Kidney (tissue), 13 donors: ENCODE measurements at regions not wholly inside any gene's neighbourhood (a gene's known extent, or its start where the extent isn't known, plus 50 kb on each side); places are given as distances from the start of the nearest gene placed in this dataset.

Source experiments
- DNase-seq, 5 donors: peaks; one replicate each; pipeline ENCODE4 v3.0.0-alpha.2; 2013 to 2020
- FAIRE-seq: peaks from 2 replicates; lab custom pipeline; 2012; peaks lifted over from hg19 to GRCh38; lab: Jason Lieb, UNC
- H3K27ac ChIP-seq, 2 donors: one replicate each; pipeline ENCODE4 v1.7.0; 2013; ENCODE audit warnings: low read depth in 2 of 2, low read length in 2 of 2, inconsistent platforms in 1 of 2
- H3K27me3 ChIP-seq: one replicate; pipeline ENCODE4 v1.7.1; 2013; ENCODE audit warnings: low read length, inconsistent platforms; ENCODE audit not compliant: control insufficient read depth, insufficient read depth
- H3K36me3 ChIP-seq, 3 donors: one replicate each; pipeline versions ENCODE4 v1.7.0 to v1.7.1; 2013; ENCODE audit warnings: low read length in 3 of 3, control low read depth in 1 of 3, inconsistent platforms in 1 of 3; ENCODE audit not compliant: insufficient read depth in 3 of 3, control insufficient read depth in 2 of 3
- H3K4me1 ChIP-seq, 3 donors: one replicate each; pipeline versions ENCODE4 v1.7.0 to v1.7.1; 2013; ENCODE audit warnings: low read length in 3 of 3, inconsistent platforms in 1 of 3, low read depth in 1 of 3; ENCODE audit not compliant: control insufficient read depth in 2 of 3, insufficient read depth in 2 of 3
- H3K4me3 ChIP-seq, 3 donors: one replicate each; pipeline versions ENCODE4 v1.7.0 to v1.8.1; 2013; ENCODE audit warnings: low read length in 3 of 3, control low read depth in 1 of 3, inconsistent platforms in 1 of 3
- H3K9ac ChIP-seq, 3 donors: one replicate each; pipeline versions ENCODE4 v1.7.0 to v1.7.1; 2013; ENCODE audit warnings: low read length in 3 of 3, control low read depth in 1 of 3, inconsistent platforms in 1 of 3
- H3K9me3 ChIP-seq, 3 donors: one replicate each; pipeline versions ENCODE4 v1.7.0 to v1.7.1; 2013; ENCODE audit warnings: low read length in 3 of 3, control low read depth in 1 of 3, inconsistent platforms in 1 of 3; ENCODE audit not compliant: control insufficient read depth in 2 of 3, insufficient read depth in 1 of 3
- CTCF ChIP-seq: IDR thresholded peaks from 3 replicates; pipeline ENCODE4 v1.5.1; 2012; ENCODE audit warnings: mild to moderate bottlenecking, moderate library complexity, borderline replicate concordance; ENCODE audit not compliant: insufficient read depth; ENCODE audit errors: extremely low read depth
- intact Hi-C: fragments of 100-400 bp; cut with DNase I; formaldehyde crosslinking; loops from one replicate; pipeline ENCODE4 v1.11.1; 2022
- donor health status: control.
- donor health status: control.
- donor health status: control.
- donor health status: control.
- donor health status: control.
- donor health status: DM: yes; HTN: yes; CAD: no.
- donor health status: Normal renal cell carcinoma (clear cell type).

- H3K9ac ChIP-seq = no peak overlapping the region
- no peak overlapping the region for H3K4me3 ChIP-seq
- no peaks in the 10 kb centered on the region for H3K4me1 ChIP-seq
- no peaks in the 10 kb centered on the region for H3K27me3 ChIP-seq
- intact Hi-C loops = no loop called here
- H3K27ac ChIP-seq = no peak overlapping the region
- DNase-seq = no peak
- no peaks in the 10 kb centered on the region for H3K9me3 ChIP-seq
- TF ChIP-seq CTCF = no peak
- no peaks in the 10 kb centered on the region for H3K36me3 ChIP-seq
- no peak for FAIRE-seq
Measured at GRCh38 chr12:58249610-58250009, 308.2 kb downstream of the ATP23 start.

DNA sequence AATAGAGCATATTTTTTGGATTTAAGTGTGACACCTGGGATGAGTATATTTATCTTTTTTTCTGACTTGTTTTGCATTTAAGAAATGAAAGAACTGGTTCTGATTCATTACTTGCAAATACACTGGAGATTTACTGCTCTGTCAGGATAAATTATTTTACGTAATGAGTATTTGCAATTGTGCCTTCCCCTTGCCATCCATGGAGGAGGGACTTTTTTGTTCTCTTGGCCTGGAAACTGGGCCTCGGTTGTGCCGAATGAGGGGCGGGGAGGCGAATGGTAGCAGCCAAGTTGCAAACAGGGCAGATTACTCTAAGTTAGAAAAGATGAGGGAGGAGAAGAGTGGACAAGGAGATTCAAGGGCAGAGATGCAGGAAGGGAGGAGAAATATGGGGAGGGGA, 308.7 kb downstream of the ATP23 start:
- no peaks in the 10 kb centered on the region for H3K27me3 ChIP-seq
- DNase-seq = no peak
- intact Hi-C loops = no loop called here
- H3K9me3 ChIP-seq = no peaks in the 10 kb centered on the region
- no peaks in the 10 kb centered on the region for H3K4me1 ChIP-seq
- no peak overlapping the region for H3K9ac ChIP-seq
- no peak for FAIRE-seq
- no peaks in the 10 kb centered on the region for H3K36me3 ChIP-seq
- H3K27ac ChIP-seq = no peak overlapping the region
- TF ChIP-seq CTCF = no peak
- no peak overlapping the region for H3K4me3 ChIP-seq

- Histone ChIP-seq H3K27me3 (no peaks in the 10 kb centered on the region), H3K9me3 (no peaks in the 10 kb centered on the region), H3K9ac (no peak overlapping the region), H3K27ac (no peak overlapping the region), H3K36me3 (no peaks in the 10 kb centered on the region), H3K4me1 (no peaks in the 10 kb centered on the region), H3K4me3 (no peak overlapping the region)
- FAIRE-seq (no peak), DNase-seq (no peak)
- intact Hi-C loops = no loop called here
- TF ChIP-seq CTCF = no peak
Measured at GRCh38 chr12:58252914-58253313, 311.5 kb downstream of the ATP23 start.

- no peak for TF ChIP-seq CTCF
- Histone ChIP-seq H3K27me3 (no peaks in the 10 kb centered on the region), H3K27ac (no peak overlapping the region), H3K9ac (no peak overlapping the region), H3K4me3 (no peak overlapping the region), H3K4me1 (no peaks in the 10 kb centered on the region), H3K36me3 (no peaks in the 10 kb centered on the region), H3K9me3 (no peaks in the 10 kb centered on the region)
- intact Hi-C loops = no loop called here
- no peak for FAIRE-seq
- DNase-seq = no peak
Measured at GRCh38 chr12:58253663-58254062, 312.3 kb downstream of the ATP23 start.
